Transverse colon (tissue), 4 donors: ENCODE measurements at regions not wholly inside any gene's neighbourhood (a gene's known extent, or its start where the extent isn't known, plus 50 kb on each side); places are given as distances from the start of the nearest gene placed in this dataset.

Experiments
- DNase-seq: peaks from one replicate; pipeline ENCODE4 v3.0.0-alpha.2; 2019
- H3K27ac ChIP-seq, 4 donors: fragments of 200-600 bp; sonication (generic); 2 replicates each; pipeline ENCODE4 v1.5.1; 2016 to 2018; ENCODE audit warnings: inconsistent platforms in 4 of 4
- H3K27me3 ChIP-seq: fragments of 200-600 bp; sonication (generic); 2 replicates; pipeline ENCODE4 v1.5.1; 2017; ENCODE audit warnings: inconsistent platforms
- H3K36me3 ChIP-seq, 4 donors: fragments of 200-600 bp; sonication (generic); 2 replicates each; pipeline ENCODE4 v1.5.1; 2017 to 2019; ENCODE audit warnings: inconsistent platforms in 4 of 4
- H3K4me1 ChIP-seq, 4 donors: fragments of 200-600 bp; sonication (generic); 2 replicates each; pipeline ENCODE4 v1.5.1; 2017 to 2020; ENCODE audit warnings: inconsistent platforms in 4 of 4
- H3K4me3 ChIP-seq, 4 donors: fragments of 200-600 bp; sonication (generic); 1 replicate in 1 of 4; 2 replicates in 3 of 4; pipeline versions ENCODE4 v1.5.1 to v1.6.1; 2017 to 2019; ENCODE audit warnings: inconsistent platforms in 4 of 4
- H3K9me3 ChIP-seq, 2 donors: fragments of 200-600 bp; sonication (generic); 2 replicates each; pipeline ENCODE4 v1.5.1; 2017 to 2019; ENCODE audit warnings: inconsistent platforms in 2 of 2
- CTCF ChIP-seq, 5 experiments: fragments of 200-600 bp in 3 of 5; fragments of 450-650 bp in 2 of 5; sonication (generic) in 3 of 5; IDR thresholded peaks; 1 replicate in 2 of 5; 2 replicates in 3 of 5; pipeline ENCODE4 v1.5.1; 2016 to 2017; ENCODE audit warnings: antibody characterized with exemption in 5 of 5, inconsistent platforms in 3 of 5, mild to moderate bottlenecking in 2 of 5, moderate library complexity in 1 of 5
- EP300 ChIP-seq: sonication (generic); formaldehyde crosslinking; IDR thresholded peaks from one replicate; pipeline ENCODE4 v1.6.1; 2017; ENCODE audit warnings: antibody characterized with exemption, low read depth
- POLR2A ChIP-seq: fragments of 450-650 bp; IDR thresholded peaks from one replicate; pipeline ENCODE4 v1.6.1; 2016; ENCODE audit warnings: antibody characterized with exemption, mild to moderate bottlenecking, moderate library complexity
- POLR2AphosphoS5 ChIP-seq, 3 donors: sonication (generic); formaldehyde crosslinking; IDR thresholded peaks; one replicate each; pipeline ENCODE4 v1.6.1; 2016; ENCODE audit warnings: antibody characterized with exemption in 3 of 3
- WGBS, 2 donors: methylation state at CpG; one replicate each; pipeline ENCODE4 v1.1.5; 2018; ENCODE audit warnings: low coverage in 1 of 2; 5-methylcytosine and 5-hydroxymethylcytosine counted together
- in situ Hi-C, 4 donors: fragments of 200-750 bp; cut with MboI; loops; one replicate each; pipeline versions ENCODE4 v1.15.0 to v1.15.1; 2017; ENCODE audit warnings: low sequenced_read_pairs in 3 of 4, low pct_ligation_motif_present in 1 of 4, low pct_unique_long_range_greater_than_20kb in 1 of 4
- intact Hi-C: fragments of 100-400 bp; cut with DNase I; formaldehyde crosslinking; loops from one replicate; pipeline ENCODE4 v1.15.1; 2023; ENCODE audit warnings: low total_unique reads

GRCh38 chr2:71786291-71787107, 333.1 kb downstream of the DYSF start:
- TF ChIP-seq CTCF (IDR thresholded peaks at IDR 0.05) (no peak), EP300 (no peak), POLR2AphosphoS5 (IDR thresholded peaks at IDR 0.05) (no peak), POLR2A (no peak)
- Histone ChIP-seq H3K36me3 (no peaks in the 10 kb centered on the region), H3K4me1 (peaks cover 0 to 15% (median 9%) of the 10 kb centered on the region in 4 donors), H3K4me3 (no peak overlapping the region), H3K27me3 (no peaks in the 10 kb centered on the region), H3K9me3 (no peaks in the 10 kb centered on the region), H3K27ac (no peak overlapping the region)
- in situ Hi-C loops (no loop called here), intact Hi-C loops (no loop called here)
- DNase-seq, result no peak
- 82% methylated on average over 17 of the region's 17 CpGs; no CpG with 5 or more reads in 1 of the 2 donors for WGBS, 2 donors

DNA sequence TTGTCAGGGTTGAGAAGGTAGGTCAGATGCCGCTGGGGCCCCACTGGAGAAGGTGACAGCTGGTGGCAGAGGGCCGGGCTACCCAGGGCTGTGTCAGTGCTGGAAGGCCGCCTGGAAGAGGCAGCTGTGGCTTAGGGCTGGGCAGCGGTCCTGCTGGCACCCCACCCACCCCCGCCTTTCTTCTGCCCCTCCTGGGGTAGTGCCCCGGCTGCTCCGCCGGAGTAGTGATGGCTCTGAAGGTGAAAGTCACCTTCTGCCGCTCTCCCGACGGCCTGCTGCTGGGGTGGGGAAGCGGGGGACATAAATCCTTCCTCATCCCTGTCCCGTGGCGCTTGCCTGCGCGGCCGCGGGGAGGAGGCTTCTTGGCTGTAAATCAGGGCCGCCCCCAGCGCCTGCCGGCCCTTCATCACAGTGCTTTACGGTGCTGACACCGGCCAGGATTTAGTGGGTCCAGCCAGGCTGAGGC, 332.2 kb downstream of the DYSF start:
- TF ChIP-seq EP300 (no peak), CTCF (IDR thresholded peaks at IDR 0.05) (no peak), POLR2AphosphoS5 (IDR thresholded peaks at IDR 0.05) (no peak), POLR2A (no peak)
- H3K36me3 ChIP-seq, result no peaks in the 10 kb centered on the region
- intact Hi-C loops (no loop called here), in situ Hi-C loops (no loop called here)
- no peak for DNase-seq
- H3K4me3 ChIP-seq, result no peak overlapping the region
- peaks cover 0 to 15% (median 9%) of the 10 kb centered on the region in 4 donors for H3K4me1 ChIP-seq
- no peaks in the 10 kb centered on the region for H3K9me3 ChIP-seq
- WGBS, 2 donors, result 66% methylated on average over 23 of the region's 23 CpGs; no CpG with 5 or more reads in 1 of the 2 donors
- no peaks in the 10 kb centered on the region for H3K27me3 ChIP-seq
- H3K27ac ChIP-seq, result no peak overlapping the region

GRCh38 chr2:71784734-71785511, 331.6 kb downstream of the DYSF start:
- WGBS, 2 donors, result 62% methylated on average over 8 of the region's 8 CpGs; no CpG with 5 or more reads in 1 of the 2 donors
- Histone ChIP-seq H3K27ac (no peak overlapping the region), H3K27me3 (no peaks in the 10 kb centered on the region), H3K9me3 (no peaks in the 10 kb centered on the region), H3K4me3 (no peak overlapping the region), H3K4me1 (peaks cover 0 to 15% (median 9%) of the 10 kb centered on the region in 4 donors), H3K36me3 (no peaks in the 10 kb centered on the region)
- TF ChIP-seq POLR2A (no peak), EP300 (no peak), POLR2AphosphoS5 (IDR thresholded peaks at IDR 0.05) (no peak), CTCF (IDR thresholded peaks at IDR 0.05) (no peak)
- in situ Hi-C loops, result no loop called here
- intact Hi-C loops, result no loop called here
- no peak for DNase-seq

- no peaks in the 10 kb centered on the region for H3K9me3 ChIP-seq
- no peak overlapping the region for H3K27ac ChIP-seq
- peaks cover 0 to 15% (median 9%) of the 10 kb centered on the region in 4 donors for H3K4me1 ChIP-seq
- intact Hi-C loops, result no loop called here
- in situ Hi-C loops, result no loop called here
- no peaks in the 10 kb centered on the region for H3K27me3 ChIP-seq
- 73 to 94% methylated on average over 3 to 4 of the region's 4 CpGs for WGBS, 2 donors
- no peaks in the 10 kb centered on the region for H3K36me3 ChIP-seq
- TF ChIP-seq POLR2A, result no peak
- no peak for TF ChIP-seq EP300
- TF ChIP-seq CTCF (IDR thresholded peaks at IDR 0.05), result no peak
- no peak for TF ChIP-seq POLR2AphosphoS5 (IDR thresholded peaks at IDR 0.05)
- no peak for DNase-seq
- no peak overlapping the region for H3K4me3 ChIP-seq
These were observed 330.5 kb downstream of the DYSF start for GRCh38 chr2:71783815-71784214.
